ENCODE measurements at regions not wholly inside any gene's neighbourhood (a gene's known extent, or its start where the extent isn't known, plus 50 kb on each side); places are given as distances from the start of the nearest gene placed in this dataset.
"Not testable (repeated sequence)": the region's sequence is repeated elsewhere in the genome, so short reads cannot be mapped to it uniquely, and the experiment has no call there.

GRCh38 chr10:17523246-17523753 is 68.9 kb upstream of the ST8SIA6 start:
- Histone ChIP-seq H3K27ac (ENCODE audit: low read length) (no peak overlapping the region), H4K20me1 (ENCODE audit: insufficient read depth, low read length) (no peaks in the 10 kb centered on the region), H3K79me2 (ENCODE audit: low read length) (no peaks in the 10 kb centered on the region), H3K27me3 (ENCODE audit: low read depth, low read length) (no peaks in the 10 kb centered on the region), H3K9ac (ENCODE audit: low read length) (no peak overlapping the region), H3K4me3 (ENCODE audit: low read length) (no peak overlapping the region), H3K4me1 (ENCODE audit: low read length) (no peaks in the 10 kb centered on the region), H2AFZ (ENCODE audit: low read depth, low read length) (no peak overlapping the region), H3K9me3 (ENCODE audit: insufficient read depth, low read length) (no peaks in the 10 kb centered on the region), H3K36me3 (replicated peaks; ENCODE audit: low read depth, low read length) (no peaks in the 10 kb centered on the region), H3K4me2 (ENCODE audit: low read length) (no peak overlapping the region)
- no peak for TF ChIP-seq CTCF (IDR thresholded peaks at IDR 0.05; ENCODE audit: low read depth, low read length)
- TF ChIP-seq EZH2phosphoT487 (IDR thresholded peaks at IDR 0.05; ENCODE audit: low read depth), result no peak

- H3K9me3 ChIP-seq (ENCODE audit: insufficient read depth, low read length); H3K4me2 ChIP-seq (ENCODE audit: low read length); H4K20me1 ChIP-seq (ENCODE audit: insufficient read depth, low read length); H3K79me2 ChIP-seq (ENCODE audit: low read length); H3K36me3 ChIP-seq (replicated peaks; ENCODE audit: low read depth, low read length); H2AFZ ChIP-seq (ENCODE audit: low read depth, low read length); H3K4me3 ChIP-seq (ENCODE audit: low read length); H3K9ac ChIP-seq (ENCODE audit: low read length); H3K27ac ChIP-seq (ENCODE audit: low read length); H3K27me3 ChIP-seq (ENCODE audit: low read depth, low read length); H3K4me1 ChIP-seq (ENCODE audit: low read length): not testable (repeated sequence)
Measured at GRCh38 chr10:17522269-17522668, 67.9 kb upstream of the ST8SIA6 start.

- no peak for TF ChIP-seq EZH2phosphoT487 (IDR thresholded peaks at IDR 0.05; ENCODE audit: low read depth)
- TF ChIP-seq CTCF (IDR thresholded peaks at IDR 0.05; ENCODE audit: low read depth, low read length), result no peak
- Histone ChIP-seq H2AFZ (ENCODE audit: low read depth, low read length) (no peak overlapping the region), H3K4me3 (ENCODE audit: low read length) (no peak overlapping the region), H3K4me2 (ENCODE audit: low read length) (no peak overlapping the region), H3K36me3 (replicated peaks; ENCODE audit: low read depth, low read length) (no peaks in the 10 kb centered on the region), H3K4me1 (ENCODE audit: low read length) (no peaks in the 10 kb centered on the region), H3K79me2 (ENCODE audit: low read length) (no peaks in the 10 kb centered on the region), H3K27me3 (ENCODE audit: low read depth, low read length) (no peaks in the 10 kb centered on the region), H3K27ac (ENCODE audit: low read length) (no peak overlapping the region), H3K9ac (ENCODE audit: low read length) (no peak overlapping the region), H3K9me3 (ENCODE audit: insufficient read depth, low read length) (no peaks in the 10 kb centered on the region), H4K20me1 (ENCODE audit: insufficient read depth, low read length) (no peaks in the 10 kb centered on the region)
Measured at GRCh38 chr10:17519457-17519856, 65.1 kb upstream of the ST8SIA6 start.

- H3K27ac ChIP-seq (ENCODE audit: low read length), result no peak overlapping the region
- H3K27me3 ChIP-seq (ENCODE audit: low read depth, low read length), result no peaks in the 10 kb centered on the region
- H4K20me1 ChIP-seq (ENCODE audit: insufficient read depth, low read length), result no peaks in the 10 kb centered on the region
- no peak overlapping the region for H2AFZ ChIP-seq (ENCODE audit: low read depth, low read length)
- no peaks in the 10 kb centered on the region for H3K4me1 ChIP-seq (ENCODE audit: low read length)
- no peak overlapping the region for H3K4me2 ChIP-seq (ENCODE audit: low read length)
- no peaks in the 10 kb centered on the region for H3K9me3 ChIP-seq (ENCODE audit: insufficient read depth, low read length)
- H3K36me3 ChIP-seq (replicated peaks; ENCODE audit: low read depth, low read length), result no peaks in the 10 kb centered on the region
- H3K79me2 ChIP-seq (ENCODE audit: low read length), result no peaks in the 10 kb centered on the region
- H3K4me3 ChIP-seq (ENCODE audit: low read length), result no peak overlapping the region
- H3K9ac ChIP-seq (ENCODE audit: low read length), result no peak overlapping the region
- TF ChIP-seq EZH2phosphoT487 (IDR thresholded peaks at IDR 0.05; ENCODE audit: low read depth) (no peak), CTCF (IDR thresholded peaks at IDR 0.05; ENCODE audit: low read depth, low read length) (no peak)
Measured at GRCh38 chr10:17518338-17518737, 63.9 kb upstream of the ST8SIA6 start.

- Histone ChIP-seq H3K9ac (ENCODE audit: low read length) (no peak overlapping the region), H2AFZ (ENCODE audit: low read depth, low read length) (no peak overlapping the region), H3K4me1 (ENCODE audit: low read length) (peaks cover 16% of the 10 kb centered on the region), H3K36me3 (replicated peaks; ENCODE audit: low read depth, low read length) (no peaks in the 10 kb centered on the region), H3K27me3 (ENCODE audit: low read depth, low read length) (no peaks in the 10 kb centered on the region), H3K4me3 (ENCODE audit: low read length) (no peak overlapping the region), H3K27ac (ENCODE audit: low read length) (no peak overlapping the region), H3K4me2 (ENCODE audit: low read length) (no peak overlapping the region), H4K20me1 (ENCODE audit: insufficient read depth, low read length) (no peaks in the 10 kb centered on the region), H3K9me3 (ENCODE audit: insufficient read depth, low read length) (no peaks in the 10 kb centered on the region), H3K79me2 (ENCODE audit: low read length) (no peaks in the 10 kb centered on the region)
- TF ChIP-seq EZH2phosphoT487 (IDR thresholded peaks at IDR 0.05; ENCODE audit: low read depth) (no peak), CTCF (IDR thresholded peaks at IDR 0.05; ENCODE audit: low read depth, low read length) (no peak)
Measured at GRCh38 chr10:17516376-17516775, 62.0 kb upstream of the ST8SIA6 start.

Data from OCI-LY3 (cell line).